LHCN-M2 (cell line): ENCODE measurements at regions not wholly inside any gene's neighbourhood (a gene's known extent, or its start where the extent isn't known, plus 50 kb on each side); places are given as distances from the start of the nearest gene placed in this dataset.

ENCODE experiments used
- DNase-seq: peaks from one replicate; pipeline ENCODE4 v3.0.0-alpha.2; 2012; ENCODE audit warnings: low read depth

- DNase-seq, result no peak
These were observed 106.5 kb downstream of the TPRA1 start for GRCh38 chr3:127483902-127484591.

GRCh38 chr3:127483005-127483641, 107.4 kb downstream of the TPRA1 start:
- no peak for DNase-seq

GRCh38 chr3:127482216-127483004, 108.1 kb downstream of the TPRA1 start:
- peak; percentile 19 for DNase-seq

GRCh38 chr3:127480196-127480954, 110.2 kb downstream of the TPRA1 start:
- no peak for DNase-seq

GRCh38 chr3:127479449-127479848, 111.1 kb downstream of the TPRA1 start:
- DNase-seq, result no peak

GRCh38 chr3:127478922-127479321, 111.6 kb downstream of the TPRA1 start:
- DNase-seq, result no peak

- DNase-seq, result no peak
These were observed 113.1 kb downstream of the TPRA1 start for GRCh38 chr3:127477396-127477795.

- no peak for DNase-seq
These were observed 113.6 kb downstream of the TPRA1 start for GRCh38 chr3:127476936-127477335.

GRCh38 chr3:127475975-127476705, 114.4 kb downstream of the TPRA1 start:
- no peak for DNase-seq

GRCh38 chr3:127475391-127475790, 115.1 kb downstream of the TPRA1 start:
- no peak for DNase-seq

GRCh38 chr3:127473244-127474024, 117.1 kb downstream of the TPRA1 start:
- DNase-seq, result no peak

- DNase-seq, result no peak
These were observed 118.0 kb downstream of the TPRA1 start for GRCh38 chr3:127472506-127472905.

- no peak for DNase-seq
These were observed 119.4 kb downstream of the TPRA1 start for GRCh38 chr3:127471142-127471541.

- DNase-seq, result no peak
These were observed 120.8 kb downstream of the TPRA1 start for GRCh38 chr3:127469760-127470159.

- DNase-seq, result no peak
These were observed 123.1 kb downstream of the TPRA1 start for GRCh38 chr3:127467391-127467790.

GRCh38 chr3:127464642-127465041, 125.9 kb downstream of the TPRA1 start:
- DNase-seq, result no peak

- DNase-seq, result no peak
These were observed 128.3 kb downstream of the TPRA1 start for GRCh38 chr3:127462111-127462655.

GRCh38 chr3:127461286-127461910, 129.1 kb downstream of the TPRA1 start:
- DNase-seq, result no peak

- DNase-seq, result no peak
These were observed 130.6 kb downstream of the TPRA1 start for GRCh38 chr3:127459891-127460290.
